ENCODE measurements at regions not wholly inside any gene's neighbourhood (a gene's known extent, or its start where the extent isn't known, plus 50 kb on each side); places are given as distances from the start of the nearest gene placed in this dataset.

DNA sequence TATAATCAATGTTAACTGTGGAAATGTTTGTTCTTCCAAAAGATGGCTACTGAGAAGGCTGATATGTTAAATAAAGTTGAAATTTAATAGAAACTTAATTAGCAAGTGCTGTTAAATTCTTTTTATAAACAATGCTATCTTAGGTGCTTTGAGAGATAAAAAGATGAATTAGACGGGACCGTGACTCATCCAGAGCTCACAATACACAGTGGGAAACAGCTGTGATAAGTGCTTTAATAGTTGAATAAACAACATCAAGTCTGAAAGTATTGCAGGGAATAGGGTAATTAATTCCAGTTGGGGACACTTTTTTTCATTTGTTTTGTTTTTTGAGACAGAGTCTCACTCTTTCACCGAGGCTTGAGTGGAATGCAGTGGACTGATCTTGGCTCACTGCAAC is 85.5 kb upstream of the DTNA start (continued):
- TF ChIP-seq, protein P1, sequence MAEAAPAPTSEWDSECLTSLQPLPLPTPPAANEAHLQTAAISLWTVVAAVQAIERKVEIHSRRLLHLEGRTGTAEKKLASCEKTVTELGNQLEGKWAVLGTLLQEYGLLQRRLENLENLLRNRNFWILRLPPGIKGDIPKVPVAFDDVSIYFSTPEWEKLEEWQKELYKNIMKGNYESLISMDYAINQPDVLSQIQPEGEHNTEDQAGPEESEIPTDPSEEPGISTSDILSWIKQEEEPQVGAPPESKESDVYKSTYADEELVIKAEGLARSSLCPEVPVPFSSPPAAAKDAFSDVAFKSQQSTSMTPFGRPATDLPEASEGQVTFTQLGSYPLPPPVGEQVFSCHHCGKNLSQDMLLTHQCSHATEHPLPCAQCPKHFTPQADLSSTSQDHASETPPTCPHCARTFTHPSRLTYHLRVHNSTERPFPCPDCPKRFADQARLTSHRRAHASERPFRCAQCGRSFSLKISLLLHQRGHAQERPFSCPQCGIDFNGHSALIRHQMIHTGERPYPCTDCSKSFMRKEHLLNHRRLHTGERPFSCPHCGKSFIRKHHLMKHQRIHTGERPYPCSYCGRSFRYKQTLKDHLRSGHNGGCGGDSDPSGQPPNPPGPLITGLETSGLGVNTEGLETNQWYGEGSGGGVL (tag by site-specific recombination; IDR thresholded peaks at IDR 0.05): 0 out of 2 replicates have a peak, but pooled peaks have one; percentile 35
- 0 out of 2 replicates have a peak, but pooled peaks have one; percentile 27 for TF ChIP-seq ZNF350 (tag by site-specific recombination; IDR thresholded peaks at IDR 0.05)
- no peak for TF ChIP-seq KLF8 (tag by site-specific recombination; IDR thresholded peaks at IDR 0.05)
- TF ChIP-seq OVOL3 (tag by site-specific recombination; IDR thresholded peaks at IDR 0.05): peak; percentile 64; the same call in 1 of the 2 replicates
- TF ChIP-seq, protein P2, sequence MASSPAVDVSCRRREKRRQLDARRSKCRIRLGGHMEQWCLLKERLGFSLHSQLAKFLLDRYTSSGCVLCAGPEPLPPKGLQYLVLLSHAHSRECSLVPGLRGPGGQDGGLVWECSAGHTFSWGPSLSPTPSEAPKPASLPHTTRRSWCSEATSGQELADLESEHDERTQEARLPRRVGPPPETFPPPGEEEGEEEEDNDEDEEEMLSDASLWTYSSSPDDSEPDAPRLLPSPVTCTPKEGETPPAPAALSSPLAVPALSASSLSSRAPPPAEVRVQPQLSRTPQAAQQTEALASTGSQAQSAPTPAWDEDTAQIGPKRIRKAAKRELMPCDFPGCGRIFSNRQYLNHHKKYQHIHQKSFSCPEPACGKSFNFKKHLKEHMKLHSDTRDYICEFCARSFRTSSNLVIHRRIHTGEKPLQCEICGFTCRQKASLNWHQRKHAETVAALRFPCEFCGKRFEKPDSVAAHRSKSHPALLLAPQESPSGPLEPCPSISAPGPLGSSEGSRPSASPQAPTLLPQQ (tag by site-specific recombination; IDR thresholded peaks at IDR 0.05): 0 out of 2 replicates have a peak, but pooled peaks have one; percentile 35
- TF ChIP-seq OSR2 (tag by site-specific recombination; IDR thresholded peaks at IDR 0.05): peak; percentile 66; the same call in 1 of the 2 replicates
- TF ChIP-seq, protein P3, sequence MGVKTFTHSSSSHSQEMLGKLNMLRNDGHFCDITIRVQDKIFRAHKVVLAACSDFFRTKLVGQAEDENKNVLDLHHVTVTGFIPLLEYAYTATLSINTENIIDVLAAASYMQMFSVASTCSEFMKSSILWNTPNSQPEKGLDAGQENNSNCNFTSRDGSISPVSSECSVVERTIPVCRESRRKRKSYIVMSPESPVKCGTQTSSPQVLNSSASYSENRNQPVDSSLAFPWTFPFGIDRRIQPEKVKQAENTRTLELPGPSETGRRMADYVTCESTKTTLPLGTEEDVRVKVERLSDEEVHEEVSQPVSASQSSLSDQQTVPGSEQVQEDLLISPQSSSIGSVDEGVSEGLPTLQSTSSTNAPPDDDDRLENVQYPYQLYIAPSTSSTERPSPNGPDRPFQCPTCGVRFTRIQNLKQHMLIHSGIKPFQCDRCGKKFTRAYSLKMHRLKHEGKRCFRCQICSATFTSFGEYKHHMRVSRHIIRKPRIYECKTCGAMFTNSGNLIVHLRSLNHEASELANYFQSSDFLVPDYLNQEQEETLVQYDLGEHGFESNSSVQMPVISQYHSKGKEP (tag by site-specific recombination; IDR thresholded peaks at IDR 0.05): peak; percentile 70; the same call in 1 of the 2 replicates
- TF ChIP-seq, protein P4, sequence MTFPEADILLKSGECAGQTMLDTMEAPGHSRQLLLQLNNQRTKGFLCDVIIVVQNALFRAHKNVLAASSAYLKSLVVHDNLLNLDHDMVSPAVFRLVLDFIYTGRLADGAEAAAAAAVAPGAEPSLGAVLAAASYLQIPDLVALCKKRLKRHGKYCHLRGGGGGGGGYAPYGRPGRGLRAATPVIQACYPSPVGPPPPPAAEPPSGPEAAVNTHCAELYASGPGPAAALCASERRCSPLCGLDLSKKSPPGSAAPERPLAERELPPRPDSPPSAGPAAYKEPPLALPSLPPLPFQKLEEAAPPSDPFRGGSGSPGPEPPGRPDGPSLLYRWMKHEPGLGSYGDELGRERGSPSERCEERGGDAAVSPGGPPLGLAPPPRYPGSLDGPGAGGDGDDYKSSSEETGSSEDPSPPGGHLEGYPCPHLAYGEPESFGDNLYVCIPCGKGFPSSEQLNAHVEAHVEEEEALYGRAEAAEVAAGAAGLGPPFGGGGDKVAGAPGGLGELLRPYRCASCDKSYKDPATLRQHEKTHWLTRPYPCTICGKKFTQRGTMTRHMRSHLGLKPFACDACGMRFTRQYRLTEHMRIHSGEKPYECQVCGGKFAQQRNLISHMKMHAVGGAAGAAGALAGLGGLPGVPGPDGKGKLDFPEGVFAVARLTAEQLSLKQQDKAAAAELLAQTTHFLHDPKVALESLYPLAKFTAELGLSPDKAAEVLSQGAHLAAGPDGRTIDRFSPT (tag by site-specific recombination; IDR thresholded peaks at IDR 0.05): peak; percentile 46; the same call in 1 of the 2 replicates
- peak; percentile 71 for TF ChIP-seq IKZF3 (tag by site-specific recombination; IDR thresholded peaks at IDR 0.05)
- TF ChIP-seq WT1 (tag by site-specific recombination; IDR thresholded peaks at IDR 0.05): 0 out of 2 replicates have a peak, but pooled peaks have one; percentile 23
- no peak for TF ChIP-seq ZNF654 (tag by site-specific recombination; IDR thresholded peaks at IDR 0.05; ENCODE audit: low read depth)
- TF ChIP-seq ZNF169 (tag by site-specific recombination; IDR thresholded peaks at IDR 0.05): no peak
- TF ChIP-seq, protein P5, sequence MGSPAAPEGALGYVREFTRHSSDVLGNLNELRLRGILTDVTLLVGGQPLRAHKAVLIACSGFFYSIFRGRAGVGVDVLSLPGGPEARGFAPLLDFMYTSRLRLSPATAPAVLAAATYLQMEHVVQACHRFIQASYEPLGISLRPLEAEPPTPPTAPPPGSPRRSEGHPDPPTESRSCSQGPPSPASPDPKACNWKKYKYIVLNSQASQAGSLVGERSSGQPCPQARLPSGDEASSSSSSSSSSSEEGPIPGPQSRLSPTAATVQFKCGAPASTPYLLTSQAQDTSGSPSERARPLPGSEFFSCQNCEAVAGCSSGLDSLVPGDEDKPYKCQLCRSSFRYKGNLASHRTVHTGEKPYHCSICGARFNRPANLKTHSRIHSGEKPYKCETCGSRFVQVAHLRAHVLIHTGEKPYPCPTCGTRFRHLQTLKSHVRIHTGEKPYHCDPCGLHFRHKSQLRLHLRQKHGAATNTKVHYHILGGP (tag by site-specific recombination; IDR thresholded peaks at IDR 0.05): peak; percentile 59; the same call in 1 of the 2 replicates
- TF ChIP-seq, protein P6, sequence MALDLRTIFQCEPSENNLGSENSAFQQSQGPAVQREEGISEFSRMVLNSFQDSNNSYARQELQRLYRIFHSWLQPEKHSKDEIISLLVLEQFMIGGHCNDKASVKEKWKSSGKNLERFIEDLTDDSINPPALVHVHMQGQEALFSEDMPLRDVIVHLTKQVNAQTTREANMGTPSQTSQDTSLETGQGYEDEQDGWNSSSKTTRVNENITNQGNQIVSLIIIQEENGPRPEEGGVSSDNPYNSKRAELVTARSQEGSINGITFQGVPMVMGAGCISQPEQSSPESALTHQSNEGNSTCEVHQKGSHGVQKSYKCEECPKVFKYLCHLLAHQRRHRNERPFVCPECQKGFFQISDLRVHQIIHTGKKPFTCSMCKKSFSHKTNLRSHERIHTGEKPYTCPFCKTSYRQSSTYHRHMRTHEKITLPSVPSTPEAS (tag by site-specific recombination; IDR thresholded peaks at IDR 0.05): no peak
- peak; percentile 43; the same call in 1 of the 2 replicates for TF ChIP-seq TRIM28 (IDR thresholded peaks at IDR 0.05; ENCODE audit: borderline replicate concordance, low read length)
- TF ChIP-seq ZSCAN30 (tag by site-specific recombination; IDR thresholded peaks at IDR 0.05): peak; percentile 51; the same call in 1 of the 2 replicates
- 0 out of 2 replicates have a peak, but pooled peaks have one; percentile 13 for TF ChIP-seq ZNF629 (tag by site-specific recombination; IDR thresholded peaks at IDR 0.05)
- no peak for TF ChIP-seq ZNF214 (tag by site-specific recombination; IDR thresholded peaks at IDR 0.05; ENCODE audit: borderline replicate concordance)
- TF ChIP-seq, protein P7, sequence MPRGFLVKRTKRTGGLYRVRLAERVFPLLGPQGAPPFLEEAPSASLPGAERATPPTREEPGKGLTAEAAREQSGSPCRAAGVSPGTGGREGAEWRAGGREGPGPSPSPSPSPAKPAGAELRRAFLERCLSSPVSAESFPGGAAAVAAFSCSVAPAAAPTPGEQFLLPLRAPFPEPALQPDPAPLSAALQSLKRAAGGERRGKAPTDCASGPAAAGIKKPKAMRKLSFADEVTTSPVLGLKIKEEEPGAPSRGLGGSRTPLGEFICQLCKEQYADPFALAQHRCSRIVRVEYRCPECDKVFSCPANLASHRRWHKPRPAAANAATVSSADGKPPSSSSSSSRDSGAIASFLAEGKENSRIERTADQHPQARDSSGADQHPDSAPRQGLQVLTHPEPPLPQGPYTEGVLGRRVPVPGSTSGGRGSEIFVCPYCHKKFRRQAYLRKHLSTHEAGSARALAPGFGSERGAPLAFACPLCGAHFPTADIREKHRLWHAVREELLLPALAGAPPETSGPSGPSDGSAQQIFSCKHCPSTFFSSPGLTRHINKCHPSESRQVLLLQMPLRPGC (tag by site-specific recombination; IDR thresholded peaks at IDR 0.05): peak; percentile 54; the same call in 1 of the 2 replicates
- no peak for TF ChIP-seq ZSCAN16 (tag by site-specific recombination; IDR thresholded peaks at IDR 0.05)
- TF ChIP-seq YY1 (tag by site-specific recombination; IDR thresholded peaks at IDR 0.05): no peak
- peak; percentile 81 for TF ChIP-seq ZNF843 (tag by site-specific recombination; IDR thresholded peaks at IDR 0.05)
- TF ChIP-seq TCF7L2 (IDR thresholded peaks at IDR 0.05; ENCODE audit: borderline replicate concordance, low read depth, low read length): peak; percentile 85
- peak; percentile 42 for TF ChIP-seq PRDM1 (tag by site-specific recombination; IDR thresholded peaks at IDR 0.05)
- TF ChIP-seq, protein P8, sequence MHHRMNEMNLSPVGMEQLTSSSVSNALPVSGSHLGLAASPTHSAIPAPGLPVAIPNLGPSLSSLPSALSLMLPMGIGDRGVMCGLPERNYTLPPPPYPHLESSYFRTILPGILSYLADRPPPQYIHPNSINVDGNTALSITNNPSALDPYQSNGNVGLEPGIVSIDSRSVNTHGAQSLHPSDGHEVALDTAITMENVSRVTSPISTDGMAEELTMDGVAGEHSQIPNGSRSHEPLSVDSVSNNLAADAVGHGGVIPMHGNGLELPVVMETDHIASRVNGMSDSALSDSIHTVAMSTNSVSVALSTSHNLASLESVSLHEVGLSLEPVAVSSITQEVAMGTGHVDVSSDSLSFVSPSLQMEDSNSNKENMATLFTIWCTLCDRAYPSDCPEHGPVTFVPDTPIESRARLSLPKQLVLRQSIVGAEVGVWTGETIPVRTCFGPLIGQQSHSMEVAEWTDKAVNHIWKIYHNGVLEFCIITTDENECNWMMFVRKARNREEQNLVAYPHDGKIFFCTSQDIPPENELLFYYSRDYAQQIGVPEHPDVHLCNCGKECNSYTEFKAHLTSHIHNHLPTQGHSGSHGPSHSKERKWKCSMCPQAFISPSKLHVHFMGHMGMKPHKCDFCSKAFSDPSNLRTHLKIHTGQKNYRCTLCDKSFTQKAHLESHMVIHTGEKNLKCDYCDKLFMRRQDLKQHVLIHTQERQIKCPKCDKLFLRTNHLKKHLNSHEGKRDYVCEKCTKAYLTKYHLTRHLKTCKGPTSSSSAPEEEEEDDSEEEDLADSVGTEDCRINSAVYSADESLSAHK (tag by site-specific recombination; IDR thresholded peaks at IDR 0.05): peak; percentile 62
- TF ChIP-seq ZIC2 (tag by site-specific recombination; IDR thresholded peaks at IDR 0.05): peak; percentile 50; the same call in 1 of the 2 replicates

Measured in HEK293 (cell line).